ENCODE measurements at regions not wholly inside any gene's neighbourhood (a gene's known extent, or its start where the extent isn't known, plus 50 kb on each side); places are given as distances from the start of the nearest gene placed in this dataset.

- H2BK20ac ChIP-seq (ENCODE audit: low read length), result no peak overlapping the region
- no peak overlapping the region for H3K4me3 ChIP-seq (ENCODE audit: extremely low read depth in 1 of 4, insufficient read depth in 2 of 4, low read depth in 3 of 4, low read length in 4 of 4)
- H3K79me2 ChIP-seq (ENCODE audit: control insufficient read depth in 1 of 2, insufficient read depth in 2 of 2, low read length in 2 of 2), result no peaks in the 10 kb centered on the region
- H3K9me3 ChIP-seq (ENCODE audit: insufficient read depth in 2 of 2, low read depth in 1 of 2, low read length in 1 of 2), result no peaks in the 10 kb centered on the region
- POLR2A ChIA-PET (ENCODE audit: partially characterized antibody), result no interaction called here
- H3K14ac ChIP-seq (ENCODE audit: insufficient read length), result no peak overlapping the region
- H2BK15ac ChIP-seq (ENCODE audit: low read length), result no peak overlapping the region
- no peak overlapping the region for H2BK12ac ChIP-seq (ENCODE audit: low read depth, low read length)
- no peak overlapping the region for H2AK5ac ChIP-seq (ENCODE audit: low read depth, low read length)
- H3K56ac ChIP-seq (replicated peaks; ENCODE audit: insufficient read length, low read depth, low read length), result no peak overlapping the region
- no peak overlapping the region for H3K18ac ChIP-seq (ENCODE audit: extremely low read depth, low read length)
- no peak overlapping the region for H3K4ac ChIP-seq (replicated peaks; ENCODE audit: insufficient read length, low read depth, low read length)
- no peaks in the 10 kb centered on the region for H3K23me2 ChIP-seq (ENCODE audit: low read depth, low read length)
- H4K91ac ChIP-seq (replicated peaks; ENCODE audit: insufficient read length, low read length), result no peak overlapping the region
- no peak overlapping the region for H3K23ac ChIP-seq (ENCODE audit: insufficient read length)
- no peak overlapping the region for H3K27ac ChIP-seq (ENCODE audit: low read depth, low read length)
- FAIRE-seq (no peak), DNase-seq (ENCODE audit: low read depth in 1 of 2, low spot score in 2 of 2) (no peak)
- H3K36me3 ChIP-seq (ENCODE audit: control insufficient read depth in 2 of 4, insufficient read depth in 4 of 4, low read length in 3 of 4), result no peaks in the 10 kb centered on the region
- H4K5ac ChIP-seq (ENCODE audit: insufficient read length, low read depth, low read length), result no peak overlapping the region
- H2BK120ac ChIP-seq (replicated peaks; ENCODE audit: low read depth, low read length), result no peak overlapping the region
- no peak overlapping the region for H4K8ac ChIP-seq (ENCODE audit: extremely low read depth, insufficient read depth, low read length)
- no peaks in the 10 kb centered on the region for H4K20me1 ChIP-seq (replicated peaks in 1 of 2; ENCODE audit: control insufficient read depth in 1 of 2, insufficient read depth in 2 of 2, low read length in 2 of 2)
- peaks cover 6 to 12% (median 9%) of the 10 kb centered on the region in 4 experiments for H3K4me1 ChIP-seq (replicated peaks in 1 of 4; ENCODE audit: control insufficient read depth in 3 of 4, insufficient read depth in 4 of 4, low read length in 3 of 4)
- CTCF ChIA-PET (ENCODE audit: partially characterized antibody), result interaction anchor here (1.0 to 4.3 kb wide), 4 partner anchors 33 to 175 kb away, joined by 3 to 10 read pairs (median 6); no protein-coding TSS in a partner anchor
- no peak overlapping the region for H2BK5ac ChIP-seq (ENCODE audit: low read depth, low read length)
- no peaks in the 10 kb centered on the region for H3K27me3 ChIP-seq (replicated peaks in 1 of 4; ENCODE audit: control insufficient read depth in 3 of 4, extremely low read depth in 1 of 4, insufficient read depth in 3 of 4, low read length in 3 of 4)
- no peak overlapping the region for H3K4me2 ChIP-seq (ENCODE audit: insufficient read depth in 1 of 2, low read depth in 2 of 2, low read length in 2 of 2)
- no peaks in the 10 kb centered on the region for H3K79me1 ChIP-seq (ENCODE audit: low read depth, low read length)
- H3K9ac ChIP-seq (replicated peaks in 1 of 4; ENCODE audit: extremely low read depth in 1 of 4, low read depth in 3 of 4, low read length in 3 of 4), result no peak overlapping the region
- H2AFZ ChIP-seq (ENCODE audit: low read length), result no peak overlapping the region
- no peak for TF ChIP-seq POLR2AphosphoS5 (IDR thresholded peaks at IDR 0.05; ENCODE audit: low read depth, low read length)
- TF ChIP-seq PHF8 (conservative IDR thresholded peaks at IDR 0.05; ENCODE audit: low read depth, low read length), result no peak
- no peak for TF ChIP-seq TEAD4 (IDR thresholded peaks at IDR 0.05; ENCODE audit: low read depth, low read length)
Observed at GRCh38 chr2:172287190-172287589, 140.2 kb upstream of the ITGA6 start.
